ENCODE measurements at regions not wholly inside any gene's neighbourhood (a gene's known extent, or its start where the extent isn't known, plus 50 kb on each side); places are given as distances from the start of the nearest gene placed in this dataset.

DNA sequence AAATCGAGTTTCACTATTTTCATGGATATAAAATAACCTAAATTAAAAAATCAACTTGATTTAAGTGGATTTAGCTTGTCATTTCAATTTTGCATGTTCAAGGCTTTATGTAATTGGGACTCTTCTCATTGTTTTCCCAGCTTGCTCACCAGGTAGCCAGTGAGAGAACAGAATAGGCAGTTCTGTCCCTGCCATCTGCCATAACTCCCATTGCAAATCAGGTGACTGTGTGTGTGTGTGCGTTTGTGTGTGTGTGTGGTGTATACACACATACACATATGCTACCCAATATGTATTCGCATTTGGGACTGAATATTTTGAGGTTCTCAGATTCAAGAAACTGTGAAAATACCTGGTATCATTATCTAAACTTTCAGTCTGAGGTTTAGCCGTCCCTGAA lies 1069.8 kb downstream of the IGSF11 start:
- Histone ChIP-seq H3K4me3 (no peak overlapping the region), H3K9ac (ENCODE audit: insufficient read depth in 1 of 2, low read depth in 2 of 2, low read length in 2 of 2) (no peak overlapping the region), H3K27me3 (ENCODE audit: control insufficient read depth in 2 of 2, insufficient read depth in 2 of 2, low read length in 2 of 2) (no peaks in the 10 kb centered on the region), H4K20me1 (replicated peaks; ENCODE audit: control insufficient read depth, insufficient read depth, low read length) (no peaks in the 10 kb centered on the region), H3K4me1 (replicated peaks in 1 of 2; ENCODE audit: control insufficient read depth in 2 of 2, insufficient read depth in 2 of 2, low read length in 2 of 2) (no peaks in the 10 kb centered on the region), H3K27ac (ENCODE audit: extremely low read depth, low read depth, low read length) (no peak overlapping the region), H3K79me2 (ENCODE audit: control insufficient read depth, insufficient read depth, low read length) (no peaks in the 10 kb centered on the region), H3K4me2 (ENCODE audit: insufficient read depth, low read length) (no peak overlapping the region), H3K9me3 (replicated peaks; ENCODE audit: control insufficient read depth, insufficient read depth, low read depth, low read length) (no peaks in the 10 kb centered on the region), H2AFZ (ENCODE audit: low read depth, low read length) (no peak overlapping the region), H3K9me1 (ENCODE audit: control insufficient read depth, insufficient read depth, low read length) (no peaks in the 10 kb centered on the region), H3K36me3 (ENCODE audit: control insufficient read depth, insufficient read depth, low read length) (no peaks in the 10 kb centered on the region)
- ChIA-PET POLR2A (no interaction called here), CTCF (ENCODE audit: low intra/inter-chr PET ratio) (no interaction called here)
- FAIRE-seq (no peak), ATAC-seq (no peak), DNase-seq (ENCODE audit: extremely low read depth in 1 of 4, low spot score in 3 of 4) (no peak)
- 0% methylated on average over 4 of the region's 4 CpGs for WGBS (ENCODE audit: insufficient coverage, low coverage, missing lambda C conversion rate)
- BruUV-seq (replicated peaks), result no TSS peak
- intact Hi-C loops (cut with micrococcal nuclease) (no loop called here), in situ Hi-C loops (cut with MboI) (no loop called here)
- TF ChIP-seq XRCC5 (IDR thresholded peaks at IDR 0.05; ENCODE audit: low read depth, low read length), result no peak
- TF ChIP-seq CTBP1 (IDR thresholded peaks at IDR 0.05; ENCODE audit: borderline replicate concordance), result no peak
- no peak for TF ChIP-seq SMARCE1 (IDR thresholded peaks at IDR 0.05)
- no peak for TF ChIP-seq BCOR (IDR thresholded peaks at IDR 0.05)
- no peak for TF ChIP-seq PHF20 (IDR thresholded peaks at IDR 0.05; ENCODE audit: partially characterized antibody)
- TF ChIP-seq LCOR (CRISPR knock-in tag; IDR thresholded peaks at IDR 0.05), result no peak
- no peak for TF ChIP-seq TBP (optimal IDR thresholded peaks at IDR 0.05; ENCODE audit: low read depth, low read length)
- TF ChIP-seq ZNF134 (CRISPR knock-in tag; conservative IDR thresholded peaks at IDR 0.05), result no peak
- TF ChIP-seq ESRRA (IDR thresholded peaks at IDR 0.05; ENCODE audit: borderline replicate concordance, low read depth), result no peak
- TF ChIP-seq ZNF57 (CRISPR knock-in tag; IDR thresholded peaks at IDR 0.05), result no peak
- TF ChIP-seq ZNF589 (CRISPR knock-in tag; IDR thresholded peaks at IDR 0.05; ENCODE audit: low read depth), result no peak

All from K562 (cell line).